Right ventricle myocardium inferior (tissue), 1 donor: ENCODE measurements at regions not wholly inside any gene's neighbourhood (a gene's known extent, or its start where the extent isn't known, plus 50 kb on each side); places are given as distances from the start of the nearest gene placed in this dataset.

ENCODE experiments used
- ATAC-seq: fragments of 200-7000 bp; cut with Tn5 transposase; one replicate; pipeline ENCODE4 v1.9.1; 2020; ENCODE audit warnings: mild to moderate bottlenecking, moderate library complexity
- DNase-seq: peaks from one replicate; pipeline ENCODE4 v3.0.0; 2021; ENCODE audit errors: missing footprints
- intact Hi-C: fragments of 100-400 bp; cut with DNase I; formaldehyde crosslinking; loops from one replicate; pipeline ENCODE4 v1.11.0; 2022
- donor health status: DM: no; HTN: yes; CAD: no; lungs with severe emphysema.

DNA sequence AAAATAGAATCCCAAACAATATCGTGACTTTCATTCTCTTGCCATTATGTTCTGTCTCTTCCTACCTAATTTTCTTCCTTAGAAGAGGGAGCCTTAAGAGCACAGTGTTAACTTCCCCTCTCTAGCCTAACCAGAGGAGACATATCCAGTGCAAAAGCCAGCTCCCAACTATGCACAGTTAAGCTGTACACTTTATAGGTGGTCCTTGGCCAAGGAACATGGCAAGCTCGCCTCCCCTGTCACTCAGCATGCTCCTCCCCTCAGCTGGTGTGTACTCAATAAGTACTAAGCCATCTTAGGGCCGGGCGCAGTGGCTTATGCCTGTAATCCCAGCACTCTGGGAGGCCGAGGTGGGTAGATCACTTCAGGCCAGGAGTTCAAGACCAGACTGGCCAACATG is 255.1 kb upstream of the TMPO start:
- ATAC-seq, result no peak

DNA sequence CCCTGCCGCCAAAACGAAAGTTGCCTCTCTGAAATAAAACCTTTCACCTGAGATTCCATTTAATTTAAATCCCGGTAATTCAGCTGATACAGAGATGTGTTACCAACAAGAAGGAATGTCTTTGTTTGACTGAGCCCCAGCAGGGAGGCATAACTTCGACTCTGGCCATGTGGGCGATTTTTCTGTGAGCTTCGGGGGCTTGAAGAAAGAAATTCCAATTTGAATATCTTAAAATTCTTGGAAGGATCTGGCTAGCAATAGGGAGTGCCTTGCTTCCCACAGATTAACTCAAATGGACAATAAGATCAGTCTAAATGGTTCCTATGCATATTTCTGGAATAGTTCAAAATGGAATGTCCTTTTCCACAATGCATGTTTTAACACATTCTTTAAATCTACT is 252.5 kb upstream of the TMPO start:
- DNase-seq (no peak), ATAC-seq (no peak)
- intact Hi-C loops, result no loop called here

More for the DNA sequence above, 255.1 kb upstream of the TMPO start:
- no peak for DNase-seq
- intact Hi-C loops, result no loop called here

DNA sequence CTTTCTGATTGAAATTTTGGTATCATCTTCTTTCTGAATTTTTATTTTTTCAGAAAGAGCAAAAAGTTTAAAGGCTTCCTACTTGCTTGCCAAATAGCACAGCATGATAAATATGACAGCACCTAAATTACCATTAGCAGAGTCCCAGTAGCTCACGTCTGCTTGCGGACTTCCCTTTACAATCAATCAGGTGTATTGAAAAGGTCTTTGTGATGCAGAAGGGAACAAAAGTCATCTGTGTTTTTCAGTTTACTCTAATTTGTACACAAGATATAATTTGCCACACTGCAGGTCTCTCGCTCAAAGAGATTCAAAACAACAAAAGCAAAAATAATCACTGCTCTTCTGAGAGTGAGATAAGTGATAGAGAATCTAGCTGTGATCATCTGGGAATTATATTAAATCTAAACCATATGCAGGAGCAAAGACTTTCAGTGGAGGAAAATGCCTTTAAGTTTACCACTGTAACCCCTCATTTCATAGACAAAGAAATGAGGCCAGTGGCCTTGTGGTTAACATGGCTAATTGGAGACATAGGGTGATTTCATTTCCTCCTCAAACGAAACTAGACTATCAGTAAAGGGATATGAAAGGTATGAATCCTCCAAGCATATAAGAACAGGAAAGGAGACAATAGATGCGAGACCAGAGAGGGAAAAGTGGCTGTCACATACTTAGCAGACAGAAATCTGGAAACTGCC is 240.8 kb upstream of the TMPO start:
- intact Hi-C loops, result no loop called here
- ATAC-seq, result no peak
- no peak for DNase-seq

DNA sequence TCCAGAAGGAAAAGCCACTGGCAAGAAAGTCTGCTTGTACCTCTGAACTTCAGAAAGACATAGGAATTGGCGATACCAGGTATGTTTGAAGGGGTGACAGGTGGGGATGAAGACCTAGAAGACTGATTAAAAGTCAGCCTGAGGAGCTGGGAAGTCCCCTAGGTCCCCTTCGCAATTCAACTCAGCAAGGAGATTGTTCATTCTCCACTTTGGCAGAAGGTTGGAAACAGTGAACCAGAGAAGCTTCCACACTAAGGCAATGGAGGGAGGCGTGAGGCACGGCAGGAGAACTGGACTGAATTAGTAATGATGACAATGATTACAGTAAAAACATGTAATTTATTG is 240.3 kb upstream of the TMPO start:
- intact Hi-C loops, result no loop called here
- DNase-seq (no peak), ATAC-seq (no peak)

DNA sequence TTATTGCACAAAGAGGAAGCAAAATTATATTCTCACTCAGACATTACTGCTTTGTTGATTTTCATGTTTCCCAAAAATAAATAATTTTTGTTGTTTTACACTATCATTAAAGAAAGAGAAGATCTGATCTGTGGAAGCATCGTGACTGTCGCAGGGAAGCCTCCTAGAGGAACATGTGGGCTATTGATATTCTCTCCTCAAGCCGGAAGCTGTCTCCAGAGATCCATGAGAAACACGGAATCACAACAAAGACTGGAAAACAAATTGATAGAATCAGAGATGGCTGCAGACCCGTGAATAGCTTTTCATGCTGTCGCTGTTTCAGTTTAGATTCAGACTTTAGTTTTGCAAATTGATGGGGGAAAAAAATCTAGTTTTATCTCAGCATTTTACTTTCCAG is 235.2 kb upstream of the TMPO start:
- DNase-seq (no peak), ATAC-seq (no peak)
- intact Hi-C loops, result no loop called here

DNA sequence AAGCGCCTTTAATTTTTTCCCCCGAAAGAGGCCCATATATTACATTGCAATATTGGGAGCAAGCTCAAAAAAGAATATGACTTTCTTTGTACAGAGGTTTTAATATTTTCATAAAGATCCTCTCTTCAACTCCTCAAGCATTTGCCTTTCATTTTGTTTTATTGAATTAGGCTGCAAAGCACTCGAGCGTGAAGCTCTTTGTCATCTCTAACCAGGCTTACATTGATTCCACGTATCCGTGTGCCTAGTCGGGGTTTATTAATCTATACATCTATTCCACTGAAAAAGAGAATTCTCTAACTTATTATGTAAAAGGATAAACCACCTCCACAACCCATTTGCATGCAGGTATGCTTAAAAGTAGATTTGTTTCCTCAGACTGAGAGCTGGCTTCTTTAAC is 234.8 kb upstream of the TMPO start:
- DNase-seq (no peak), ATAC-seq (no peak)
- intact Hi-C loops, result no loop called here

DNA sequence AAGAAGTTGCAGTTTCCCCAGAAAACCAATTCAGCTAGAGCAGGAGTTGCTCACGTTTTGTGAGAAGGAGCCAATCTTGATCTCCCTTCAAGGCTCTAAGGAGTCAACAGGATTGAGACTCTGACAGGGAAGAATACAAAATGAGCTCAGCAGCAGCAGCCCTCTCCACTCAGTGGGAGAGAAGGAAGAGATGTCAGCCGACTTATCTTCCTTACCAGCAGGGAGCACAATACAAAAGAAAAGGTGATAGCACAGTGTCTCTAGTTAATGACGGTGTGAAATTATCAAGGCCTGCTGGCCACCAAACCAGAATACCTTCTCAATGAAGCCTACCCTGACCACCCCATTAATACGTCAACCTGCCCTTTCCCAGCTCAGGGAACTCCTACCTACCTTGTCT is 223.6 kb upstream of the TMPO start:
- DNase-seq (no peak), ATAC-seq (no peak)
- intact Hi-C loops, result no loop called here

DNA sequence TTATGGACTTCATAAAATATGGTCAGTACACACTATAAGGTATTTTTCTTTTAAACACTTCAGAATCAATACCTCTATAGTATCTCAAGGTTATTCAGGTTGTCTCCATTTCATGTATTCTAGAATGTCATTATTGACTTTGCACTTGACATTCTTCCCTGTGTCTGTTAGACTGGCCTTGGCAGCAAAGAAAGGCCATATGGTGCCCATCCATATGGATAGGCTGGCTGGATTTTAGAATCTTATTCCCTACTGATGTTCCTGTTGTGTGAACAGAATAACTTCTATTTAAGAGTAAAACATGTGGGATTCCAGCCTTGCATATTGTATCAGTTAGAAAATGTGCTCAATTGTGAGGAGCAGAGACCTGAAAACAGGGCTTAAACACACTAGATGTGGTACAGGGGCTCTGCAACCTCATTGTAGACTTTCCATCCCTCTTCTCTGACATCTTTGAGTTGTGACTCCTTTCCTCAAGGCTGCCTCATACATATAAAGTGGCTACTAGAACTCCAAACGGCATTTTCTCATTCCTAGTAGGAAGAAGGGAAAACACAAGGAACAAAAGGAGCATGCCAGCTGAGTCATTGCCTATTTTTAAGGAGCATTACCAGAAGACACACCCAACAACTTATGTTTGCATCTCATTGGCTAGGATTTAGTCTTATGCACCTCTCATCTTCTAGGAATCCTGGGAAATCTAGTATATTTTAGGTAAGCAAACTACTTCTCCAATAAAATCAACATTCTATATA is 221.2 kb upstream of the TMPO start:
- intact Hi-C loops, result no loop called here
- no peak for ATAC-seq
- DNase-seq, result no peak

DNA sequence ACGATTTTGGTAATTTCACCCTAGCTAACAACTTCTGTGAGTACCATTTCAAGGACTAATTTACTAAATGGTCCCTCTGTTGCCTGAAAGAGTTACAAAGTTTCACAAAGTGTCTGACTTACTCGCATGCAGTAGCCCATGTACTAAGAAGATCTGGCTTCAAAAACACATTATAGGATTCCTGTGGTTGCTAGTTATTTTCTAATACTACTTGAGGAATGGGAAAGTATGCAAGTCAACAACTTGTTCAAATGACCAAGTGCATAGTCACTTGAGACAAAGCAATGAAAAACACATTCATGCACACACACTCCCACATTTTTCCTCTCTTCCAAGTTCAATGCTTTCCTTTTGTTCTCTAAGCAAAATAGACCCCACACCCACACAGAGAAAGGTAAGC is 219.7 kb upstream of the TMPO start:
- intact Hi-C loops, result no loop called here
- DNase-seq (no peak), ATAC-seq (no peak)

DNA sequence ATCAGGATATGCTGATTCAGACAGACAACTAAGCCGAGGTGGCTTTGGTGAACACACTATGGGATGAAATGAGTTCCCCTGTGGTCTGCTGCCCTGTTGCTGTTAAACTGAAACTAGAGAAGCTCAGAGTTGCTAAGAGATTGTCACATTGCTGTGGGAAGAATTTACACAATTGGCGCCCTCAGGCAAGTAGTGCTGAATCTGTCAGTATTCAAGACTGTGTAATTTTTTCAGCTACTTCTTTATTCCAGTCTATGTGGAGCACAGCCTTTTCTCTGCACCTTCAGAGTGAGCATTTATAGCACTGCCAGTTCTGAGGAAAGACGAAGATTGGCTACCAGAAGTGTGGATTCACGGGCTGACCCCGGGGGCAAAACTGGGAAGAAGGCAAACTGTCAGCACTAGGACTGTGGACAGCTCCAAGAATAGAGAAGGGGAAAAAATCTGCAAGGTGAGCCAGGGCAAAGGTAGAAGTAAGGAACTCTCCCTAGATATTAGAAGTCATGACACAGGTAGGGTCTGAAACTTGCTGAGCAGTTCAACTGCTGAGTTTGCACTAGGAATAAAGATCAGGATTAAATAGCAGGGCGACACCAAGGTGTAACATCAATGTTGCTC is 218.8 kb upstream of the TMPO start:
- no peak for DNase-seq
- intact Hi-C loops, result no loop called here
- no peak for ATAC-seq

DNA sequence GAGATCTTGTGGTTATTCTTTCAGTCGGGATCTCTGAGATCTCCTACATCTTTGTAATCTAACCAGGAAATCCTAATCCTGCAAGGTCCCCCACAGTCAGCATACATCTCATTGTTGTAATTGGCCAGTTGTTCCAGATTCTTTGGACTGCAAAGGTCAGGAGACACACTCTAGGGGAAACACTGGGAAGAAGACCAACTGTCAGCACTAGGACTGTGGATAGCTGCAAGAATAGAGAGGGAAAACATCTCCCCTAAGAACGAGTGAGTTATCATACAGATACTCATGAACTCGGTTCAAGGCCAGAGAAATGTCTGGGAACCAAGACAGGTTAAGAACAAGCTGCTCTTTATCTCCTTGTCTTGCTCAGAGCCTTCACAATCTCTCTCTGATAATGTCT is 217.9 kb upstream of the TMPO start:
- ATAC-seq (no peak), DNase-seq (no peak)
- intact Hi-C loops, result no loop called here

DNA sequence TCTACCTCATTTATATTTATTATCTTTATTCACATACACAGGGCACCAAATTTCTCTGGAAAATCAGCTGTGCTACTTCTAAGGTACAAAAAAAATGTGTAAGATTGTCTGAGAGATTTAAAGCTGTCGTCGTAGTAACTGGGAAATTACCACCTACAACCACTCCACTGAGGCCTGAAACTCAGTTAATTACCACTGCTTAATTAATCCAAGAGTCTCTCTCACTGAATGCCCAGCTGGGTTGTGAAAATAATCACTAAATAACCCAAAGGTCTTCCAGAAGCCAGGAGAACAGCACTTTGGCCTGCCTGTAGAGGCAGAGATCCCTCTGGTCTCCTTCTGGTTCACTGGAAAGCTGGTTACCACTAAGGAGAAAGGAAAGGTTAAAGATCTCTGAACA is 207.2 kb upstream of the TMPO start:
- ATAC-seq (no peak), DNase-seq (no peak)

DNA sequence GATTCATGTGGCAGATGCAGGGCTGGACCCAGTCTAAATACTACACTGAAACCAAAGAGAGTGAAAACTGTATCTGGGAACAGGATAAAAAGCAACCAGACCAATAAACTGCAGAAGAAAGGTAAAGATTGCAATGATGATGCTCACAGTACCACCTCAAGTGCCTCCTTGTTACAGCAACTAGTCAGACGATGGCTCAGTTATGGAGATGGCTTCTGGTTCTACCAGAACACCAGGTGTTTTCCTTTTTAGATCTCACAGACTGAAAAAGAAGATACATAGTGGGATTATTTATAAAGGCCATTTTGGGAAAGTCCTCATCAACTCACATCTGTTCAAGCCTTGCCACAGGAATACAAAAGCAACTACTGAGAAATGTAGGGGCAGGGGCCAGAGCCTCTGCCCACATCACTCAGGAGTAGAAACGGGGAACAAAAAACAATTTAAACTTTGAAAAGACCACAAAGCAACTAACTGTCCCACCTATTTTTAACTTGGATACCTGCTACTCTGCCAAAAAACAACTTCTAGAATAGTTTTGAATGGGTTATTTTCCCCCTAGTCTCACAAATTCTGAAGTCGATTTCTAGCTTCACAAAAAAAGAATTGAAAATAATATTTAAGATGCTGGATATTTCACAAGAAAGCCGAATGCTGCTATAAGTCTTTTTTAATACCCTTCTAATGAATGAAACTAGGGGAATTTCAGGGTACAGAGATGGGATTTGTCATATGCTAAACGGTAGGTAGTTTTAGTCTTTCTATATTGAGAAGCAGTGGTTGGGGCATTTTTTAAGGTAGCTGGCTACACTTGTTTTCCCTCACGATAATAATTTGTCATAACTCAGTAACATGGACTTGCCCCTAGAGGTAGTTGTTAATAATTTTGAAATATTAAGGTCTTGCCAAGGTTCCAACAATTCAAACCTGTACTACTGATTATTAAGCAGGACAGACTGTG is 197.2 kb upstream of the TMPO start:
- intact Hi-C loops, result no loop called here
- ATAC-seq, result no peak
- DNase-seq, result no peak

More for the DNA sequence above, 207.2 kb upstream of the TMPO start:
- intact Hi-C loops, result no loop called here

DNA sequence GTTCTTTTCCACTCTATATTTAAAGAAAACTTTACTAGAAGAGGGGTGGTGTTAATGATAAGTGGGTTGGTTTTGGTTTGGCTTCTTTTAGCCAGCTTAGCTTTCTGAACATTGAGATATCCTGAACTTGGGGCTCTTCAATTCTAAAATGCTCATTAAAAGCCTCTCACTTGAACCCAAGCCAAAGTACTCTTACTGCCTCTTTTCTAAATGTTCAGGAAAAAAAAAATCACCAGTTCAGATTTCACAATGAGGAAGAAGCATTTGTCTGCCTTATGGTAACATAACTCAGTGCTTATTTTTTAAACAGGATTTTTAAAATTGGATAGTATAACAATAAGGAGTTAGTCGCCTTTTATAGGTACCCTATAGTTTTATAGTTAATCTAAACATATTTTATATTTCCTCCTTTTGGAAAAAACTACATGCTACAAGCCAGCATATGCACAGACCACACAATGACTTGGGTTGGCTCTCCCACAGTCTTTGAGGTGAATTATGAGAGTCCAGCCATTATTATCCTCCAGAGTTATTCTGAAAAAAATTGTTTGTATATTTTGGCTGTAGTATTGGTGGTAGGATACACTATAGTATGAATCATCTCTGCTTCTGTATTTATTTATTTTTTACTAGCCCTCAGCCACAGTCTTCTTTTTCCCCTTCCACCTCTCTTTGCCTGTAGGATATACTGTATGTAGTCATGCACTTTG is 195.5 kb upstream of the TMPO start:
- ATAC-seq (no peak), DNase-seq (no peak)
- intact Hi-C loops, result no loop called here

DNA sequence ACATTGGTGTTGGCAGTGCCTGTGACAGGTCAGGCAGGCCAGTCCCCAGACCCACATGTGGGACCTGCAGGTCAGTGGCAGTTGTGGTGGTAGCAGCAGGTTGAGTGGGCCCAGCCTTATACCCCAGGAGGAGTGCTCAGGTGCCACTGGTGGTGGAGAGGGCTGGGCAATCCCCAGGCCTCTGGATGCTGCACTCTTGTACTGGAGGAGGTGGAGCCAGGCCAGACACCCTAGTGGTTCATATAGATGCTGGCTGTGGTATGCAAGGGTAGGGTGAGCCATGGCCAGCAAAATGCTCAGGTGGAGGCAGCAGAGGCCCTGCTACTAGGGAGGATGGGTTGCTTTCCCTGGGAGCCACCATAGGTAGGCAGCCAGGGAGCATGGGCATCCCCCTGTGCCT is 190.4 kb upstream of the TMPO start:
- no peak for DNase-seq
- ATAC-seq, result no peak

DNA sequence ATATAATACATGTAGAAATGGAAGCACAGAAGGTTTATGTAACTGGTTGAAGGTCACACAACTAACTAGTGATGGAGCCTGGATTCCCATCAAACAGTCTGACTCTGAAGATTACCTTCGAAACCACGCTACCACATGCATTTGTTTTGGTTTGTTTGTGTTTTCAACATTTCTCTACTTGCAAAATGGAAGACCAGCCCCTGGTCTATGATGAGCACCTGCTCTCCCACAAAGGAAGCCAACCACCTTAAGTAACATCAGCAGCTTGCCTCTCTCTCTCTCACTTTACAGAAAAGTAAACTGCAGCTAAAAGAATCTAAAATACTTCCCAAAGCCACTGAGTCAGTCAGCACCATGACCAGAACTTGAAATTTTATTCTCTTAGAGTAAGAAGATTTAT is 186.9 kb upstream of the TMPO start:
- DNase-seq, result no peak
- intact Hi-C loops, result no loop called here
- ATAC-seq, result no peak

More for the DNA sequence above, 190.4 kb upstream of the TMPO start:
- intact Hi-C loops, result no loop called here

DNA sequence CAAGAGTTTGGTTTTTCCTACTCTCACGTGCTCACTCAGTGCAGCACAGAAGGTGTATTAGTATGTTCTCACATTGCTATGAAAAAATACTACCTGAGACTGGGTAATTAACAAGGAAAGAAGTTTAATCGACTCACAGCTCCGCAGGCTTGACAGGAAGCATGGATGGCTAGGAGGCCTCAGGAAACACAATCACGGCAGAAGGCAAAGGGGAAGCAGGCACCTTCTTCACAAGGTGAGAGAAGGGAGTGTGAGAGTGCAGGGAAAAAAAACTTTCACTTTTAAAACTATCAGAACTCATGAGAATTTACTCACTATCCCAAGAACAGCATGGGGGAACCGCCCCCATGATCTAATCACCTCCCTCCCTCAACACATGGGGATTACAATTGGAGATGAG is 185.8 kb upstream of the TMPO start:
- no peak for DNase-seq
- no peak for ATAC-seq
- intact Hi-C loops, result no loop called here

DNA sequence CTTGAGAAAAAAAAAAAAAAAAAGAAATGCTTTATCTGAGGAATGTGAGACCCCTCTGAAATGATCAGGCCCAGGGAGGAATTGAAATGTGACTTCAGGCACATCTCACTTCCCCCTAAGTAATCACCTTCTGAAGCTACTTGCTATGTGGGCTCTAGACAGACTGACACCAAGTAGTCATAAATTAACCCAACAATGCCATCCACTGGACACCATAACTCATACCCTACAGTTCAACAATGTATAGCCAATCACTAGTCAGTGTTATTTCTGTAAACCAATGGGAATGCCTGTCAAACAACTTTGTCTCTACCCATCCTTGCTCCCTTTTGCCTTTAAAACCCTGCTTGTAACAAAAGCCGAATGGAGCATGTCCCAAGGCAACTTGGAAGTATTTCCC is 182.7 kb upstream of the TMPO start:
- ATAC-seq (no peak), DNase-seq (no peak)
- intact Hi-C loops, result no loop called here

DNA sequence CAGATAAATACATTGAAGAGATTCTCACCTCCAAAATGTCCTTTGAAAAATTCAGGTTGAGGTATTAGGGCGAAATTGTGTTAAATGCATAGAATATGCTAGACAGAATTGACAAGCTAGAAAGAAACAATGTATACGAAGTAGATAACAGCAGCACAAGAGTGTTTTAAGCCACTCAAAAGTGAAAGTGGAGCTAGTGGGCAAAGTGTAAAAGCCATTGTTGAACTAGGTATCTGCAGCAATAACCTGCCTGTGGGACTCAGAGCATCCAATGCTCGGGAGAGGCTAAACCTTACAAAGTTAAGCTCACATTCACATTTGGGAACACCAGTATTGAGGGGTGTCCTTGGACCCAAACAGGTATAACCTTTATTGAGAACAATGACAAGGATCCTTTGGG is 180.6 kb upstream of the TMPO start:
- no peak for DNase-seq
- no peak for ATAC-seq
- intact Hi-C loops, result no loop called here
